NK-92 treated with Interleukin-12 subunit alpha and Interleukin-12 subunit beta, amount 100 ng/mL, for 24 hours (cell line): ENCODE measurements at regions not wholly inside any gene's neighbourhood (a gene's known extent, or its start where the extent isn't known, plus 50 kb on each side); places are given as distances from the start of the nearest gene placed in this dataset.

Experiments used
- DNase-seq: peaks from one replicate; lab custom pipeline; 2025; lab: John Stamatoyannopoulos, UW

DNA sequence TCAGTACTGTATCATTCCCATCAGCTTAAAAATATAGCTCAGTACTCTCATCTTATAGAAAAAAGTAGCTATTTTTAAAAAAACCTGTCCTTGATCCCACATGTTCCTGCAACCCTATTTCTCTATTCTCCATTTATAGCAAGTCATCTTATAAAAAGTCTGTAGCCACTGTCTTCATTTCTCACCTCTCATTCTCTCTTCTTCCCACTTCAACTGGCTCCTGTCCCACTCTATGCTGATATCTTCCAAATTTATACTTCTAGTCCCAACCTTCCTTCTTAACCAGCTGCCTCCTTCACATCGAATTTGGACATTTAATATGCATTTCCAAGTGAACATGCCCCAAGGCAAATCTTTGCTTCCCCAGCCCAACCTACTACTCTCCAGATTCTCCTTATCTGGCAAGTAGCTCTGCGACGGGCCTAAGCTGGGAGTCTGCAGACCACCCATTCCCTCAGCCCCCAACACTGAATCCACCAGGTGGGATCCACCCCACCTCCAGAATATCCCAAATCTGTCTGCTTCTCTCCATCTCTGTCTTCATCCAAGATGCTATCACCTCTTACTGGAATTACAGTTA is 52.0 kb upstream of the TANC2 start:
- no peak for DNase-seq

DNA sequence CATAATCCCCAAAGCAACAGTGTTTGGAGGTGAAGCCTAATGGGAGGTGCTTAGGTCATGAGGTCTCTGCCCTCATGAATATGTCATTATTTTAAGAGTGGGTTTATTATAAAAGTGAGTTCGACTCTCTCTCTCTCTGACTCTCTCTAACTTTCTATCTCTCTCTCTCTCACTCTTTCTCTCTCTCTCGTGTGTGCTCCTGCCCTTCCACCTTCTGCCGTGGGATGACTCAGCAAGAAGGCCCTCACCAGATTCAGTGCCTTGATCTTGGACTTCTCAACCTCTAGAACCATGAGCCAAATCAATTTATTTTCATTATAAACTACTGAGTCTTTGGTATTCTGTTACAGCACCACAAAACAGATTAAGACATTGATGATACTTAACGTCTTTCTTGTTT is 53.7 kb upstream of the TANC2 start:
- no peak for DNase-seq

DNA sequence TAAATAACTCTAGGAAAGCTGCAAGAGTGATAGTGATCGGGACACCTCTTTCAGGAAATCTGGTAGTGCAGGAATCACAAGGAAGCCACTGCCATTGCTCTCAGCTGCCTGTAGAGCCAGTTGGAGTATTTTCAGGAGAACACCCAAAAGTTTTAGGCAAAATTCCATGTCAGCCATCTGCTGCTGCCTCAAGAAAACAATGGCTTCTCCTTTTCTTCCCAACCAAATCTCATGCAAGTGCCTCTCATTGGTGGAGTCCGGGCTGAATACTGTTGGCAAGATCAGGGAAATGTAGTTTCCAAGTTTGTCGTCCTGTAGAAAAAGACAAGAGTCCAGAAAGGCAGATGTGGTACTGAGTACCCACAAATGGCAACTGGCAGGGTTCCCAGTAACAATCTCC is 54.9 kb upstream of the TANC2 start:
- no peak for DNase-seq

- no peak for DNase-seq
Measured at GRCh38 chr17:62910277-62910676, 55.8 kb upstream of the TANC2 start.

GRCh38 chr17:62907961-62908360 is 58.1 kb upstream of the TANC2 start:
- DNase-seq = no peak

- no peak for DNase-seq
Measured at GRCh38 chr17:62906881-62907280, 59.2 kb upstream of the TANC2 start.

DNA sequence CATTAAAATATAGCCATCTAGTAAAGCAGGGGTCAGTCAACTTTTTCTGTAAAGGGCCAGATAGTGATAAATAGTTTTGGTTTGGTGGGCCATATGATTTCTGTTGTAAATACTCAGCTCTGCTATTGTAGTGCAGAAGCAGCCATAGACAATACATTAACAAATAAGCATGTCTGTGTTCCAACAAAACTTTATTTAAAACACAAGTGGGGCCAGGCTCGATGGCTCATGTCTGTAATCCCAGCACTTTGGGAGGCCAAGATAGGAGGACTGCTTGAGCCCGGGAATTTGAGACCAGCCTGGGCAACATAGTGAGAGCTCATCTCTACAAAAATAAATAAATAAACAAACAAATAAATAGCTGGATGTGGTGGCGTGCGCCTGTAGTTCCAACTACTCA is 60.8 kb upstream of the TANC2 start:
- no peak for DNase-seq

DNA sequence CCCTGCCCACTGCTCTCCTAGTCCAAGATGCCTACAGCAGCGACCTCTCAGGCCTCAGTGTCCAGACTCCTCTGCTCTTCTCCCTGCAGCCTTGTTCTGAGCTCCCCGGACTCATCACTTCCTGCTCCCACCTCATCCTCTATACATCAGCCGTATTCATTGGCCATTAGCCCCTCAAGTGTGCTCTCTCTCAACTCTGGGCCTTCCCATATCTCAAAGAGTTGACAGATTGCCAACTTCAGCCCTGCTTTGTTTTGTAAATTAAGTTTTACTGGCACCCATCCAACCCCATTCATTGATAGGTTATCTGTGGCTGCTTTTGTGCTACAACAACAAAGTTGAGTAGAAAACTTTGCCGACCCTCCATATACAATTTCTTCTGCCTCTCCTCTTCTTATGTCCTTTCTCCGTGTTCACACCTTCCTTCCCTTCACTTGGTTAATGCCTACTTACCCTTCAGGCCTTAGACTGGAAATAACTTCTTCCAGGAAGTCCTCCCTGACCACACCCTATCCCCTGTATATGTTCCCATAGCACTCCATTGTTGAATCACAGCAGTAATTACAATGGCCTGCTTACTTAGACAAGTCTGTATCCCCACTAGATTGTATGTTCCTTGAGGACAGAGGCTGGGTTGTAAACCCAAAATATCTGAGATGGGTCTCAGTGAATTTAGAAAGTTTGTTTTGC is 63.4 kb upstream of the TANC2 start:
- no peak for DNase-seq

- no peak for DNase-seq
Measured at GRCh38 chr17:62901544-62901943, 64.5 kb upstream of the TANC2 start.

DNA sequence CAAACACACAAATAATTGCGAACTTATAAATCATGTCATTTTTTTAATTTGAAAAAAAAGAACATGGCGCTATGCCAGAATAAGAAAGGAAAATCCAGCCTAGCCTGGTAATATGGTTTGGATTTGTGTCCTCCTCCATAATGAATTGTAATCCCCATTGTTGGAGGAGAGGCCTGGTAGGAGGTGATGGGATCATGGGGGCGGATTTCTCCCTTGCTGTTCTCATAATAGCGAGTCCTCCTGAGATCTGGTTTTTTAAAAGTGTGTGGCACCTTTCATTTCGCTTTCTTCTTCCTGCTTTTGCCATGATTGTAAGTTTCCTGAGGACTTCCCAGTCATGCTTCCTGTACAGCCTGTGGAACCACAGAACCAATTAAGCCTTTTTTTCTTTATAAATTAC is 65.9 kb upstream of the TANC2 start:
- DNase-seq = no peak

DNA sequence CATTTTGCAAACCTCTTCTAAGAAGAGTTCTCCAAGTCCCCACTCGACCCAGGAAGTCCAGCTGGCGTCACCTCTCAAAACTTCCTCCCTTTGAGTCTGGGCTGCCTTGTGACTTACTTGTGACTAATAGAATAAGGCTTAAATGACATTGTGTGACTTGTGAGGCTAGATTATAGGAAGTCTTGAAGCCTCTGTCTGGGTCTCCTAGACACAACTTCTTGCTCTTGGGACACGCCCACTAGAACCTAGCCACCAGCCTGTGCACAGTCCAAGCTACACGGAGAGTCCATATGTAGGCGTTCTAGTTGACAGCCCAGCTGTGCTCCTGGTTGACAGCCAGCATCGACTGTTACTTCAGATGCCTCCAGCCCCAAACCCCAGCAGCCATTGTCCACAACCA is 66.7 kb upstream of the TANC2 start:
- DNase-seq = no peak

DNA sequence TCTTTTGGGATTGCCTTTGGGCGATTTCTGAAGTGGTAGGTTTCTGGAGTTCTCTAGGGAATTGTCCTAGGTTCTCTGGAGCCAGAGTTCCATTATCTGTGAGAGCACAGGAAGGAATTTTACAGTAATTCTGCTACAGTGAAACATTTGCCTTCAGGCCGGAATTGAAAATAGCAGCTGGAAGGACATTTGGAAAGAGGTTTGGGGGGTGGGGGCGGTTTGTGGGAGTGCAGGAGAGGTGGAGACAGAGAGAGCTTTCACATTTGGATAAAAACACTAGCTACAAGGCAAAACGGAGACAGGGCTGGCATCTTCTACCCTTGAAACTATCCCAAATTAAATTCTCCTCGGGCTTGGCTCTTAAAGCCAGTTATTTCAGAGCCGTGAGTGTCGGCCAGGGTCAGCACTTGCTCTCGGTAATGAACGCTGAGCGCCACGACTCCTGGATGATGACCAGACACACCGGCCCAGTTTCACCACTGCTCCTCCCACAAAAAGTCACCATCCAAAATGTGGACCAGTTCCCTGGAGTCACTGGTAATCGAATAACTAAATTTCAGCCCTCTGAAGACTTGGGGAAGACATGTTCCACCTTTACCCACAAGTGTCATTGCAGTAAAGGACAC is 67.7 kb upstream of the TANC2 start:
- no peak for DNase-seq

DNA sequence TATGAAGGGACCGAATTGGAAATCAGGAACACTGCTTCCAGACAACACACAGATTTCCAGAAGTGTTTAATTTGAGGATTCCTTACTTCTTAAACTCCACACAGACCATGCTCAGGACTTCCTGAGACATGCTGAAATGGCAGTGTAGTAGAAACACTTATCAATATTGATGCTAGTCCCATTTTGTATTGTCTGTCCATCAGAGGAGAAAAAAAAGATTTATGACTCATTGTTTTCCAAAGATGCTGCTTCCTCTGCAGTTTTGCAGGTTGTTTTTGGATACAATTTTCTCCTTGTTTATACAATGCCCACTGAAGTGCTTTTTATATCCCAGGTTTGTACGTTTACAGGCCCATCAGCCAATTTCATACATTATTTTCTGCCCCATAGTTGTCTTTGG is 68.3 kb upstream of the TANC2 start:
- DNase-seq = no peak

- DNase-seq = no peak
Measured at GRCh38 chr17:62895320-62896301, 70.4 kb upstream of the TANC2 start.

DNA sequence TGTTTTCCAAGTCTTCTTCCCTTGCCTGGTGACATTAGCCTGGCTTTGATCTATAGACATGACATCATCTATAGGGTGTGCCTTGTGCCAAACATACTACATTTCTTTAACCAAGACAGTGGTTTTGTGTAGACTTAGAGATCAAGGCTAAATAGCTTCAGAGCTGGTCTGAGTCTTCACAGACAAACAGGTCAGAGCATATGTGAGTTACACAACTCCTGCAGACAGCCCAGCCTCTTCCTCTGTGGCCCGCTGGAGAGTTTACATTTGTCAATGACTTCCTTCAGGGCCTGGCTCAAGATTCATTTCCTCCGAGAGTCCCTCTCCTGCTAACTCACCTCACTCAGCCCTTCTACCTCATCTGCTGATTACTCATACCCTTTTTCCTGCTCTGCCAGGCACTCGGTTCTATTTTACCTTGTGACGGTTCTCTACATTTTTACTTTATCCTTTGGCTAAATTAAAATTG is 73.1 kb upstream of the TANC2 start:
- DNase-seq = peak; percentile 49

- DNase-seq = no peak
Measured at GRCh38 chr17:62892061-62892675, 73.9 kb upstream of the TANC2 start.

GRCh38 chr17:62891659-62892058 is 74.4 kb upstream of the TANC2 start:
- DNase-seq = no peak

DNA sequence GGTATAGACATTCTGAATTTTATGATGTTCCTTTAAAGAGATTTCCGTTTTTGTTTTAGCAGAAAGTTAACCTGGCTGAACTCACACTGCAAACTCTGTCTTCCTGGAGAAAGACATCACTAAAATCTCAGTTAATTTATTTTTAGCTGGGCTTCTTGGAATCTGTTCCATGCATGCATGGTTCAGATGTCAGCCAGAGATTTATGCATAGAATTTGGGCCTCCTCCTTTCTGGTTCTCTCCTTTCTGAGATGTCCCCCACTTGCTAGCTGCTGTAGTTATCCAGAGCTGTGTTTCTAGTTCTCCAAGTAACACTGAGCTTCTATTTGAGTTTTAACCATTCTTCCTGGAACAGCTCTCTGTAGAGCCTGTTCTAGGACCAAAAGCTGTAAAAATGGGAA is 77.3 kb upstream of the TANC2 start:
- no peak for DNase-seq

- DNase-seq = no peak
Measured at GRCh38 chr17:62888148-62888547, 77.9 kb upstream of the TANC2 start.

DNA sequence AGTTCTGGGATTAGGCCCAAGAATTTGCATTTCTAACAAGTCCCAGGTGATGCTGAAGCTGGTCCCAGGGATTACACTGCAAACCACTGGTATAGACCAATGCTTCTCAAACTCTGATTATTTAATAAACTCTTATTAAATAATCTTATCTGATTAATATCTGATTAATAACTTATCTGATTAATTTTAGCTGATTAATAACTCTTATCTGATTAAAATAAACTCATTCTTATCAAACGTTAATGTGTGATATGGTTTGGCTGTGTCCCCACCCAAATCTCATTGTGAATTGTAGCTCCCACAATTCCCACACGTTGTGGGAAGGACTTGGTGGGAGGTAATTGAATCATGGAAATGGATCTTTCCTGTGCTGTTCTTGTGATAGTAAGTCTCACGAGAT is 78.6 kb upstream of the TANC2 start:
- no peak for DNase-seq

GRCh38 chr17:62884781-62885180 is 76.7 kb upstream of the MARCHF10 start:
- DNase-seq = no peak

- no peak for DNase-seq
Measured at GRCh38 chr17:62882878-62883277, 74.8 kb upstream of the MARCHF10 start.
